ENCODE measurements at regions not wholly inside any gene's neighbourhood (a gene's known extent, or its start where the extent isn't known, plus 50 kb on each side); places are given as distances from the start of the nearest gene placed in this dataset.

DNA sequence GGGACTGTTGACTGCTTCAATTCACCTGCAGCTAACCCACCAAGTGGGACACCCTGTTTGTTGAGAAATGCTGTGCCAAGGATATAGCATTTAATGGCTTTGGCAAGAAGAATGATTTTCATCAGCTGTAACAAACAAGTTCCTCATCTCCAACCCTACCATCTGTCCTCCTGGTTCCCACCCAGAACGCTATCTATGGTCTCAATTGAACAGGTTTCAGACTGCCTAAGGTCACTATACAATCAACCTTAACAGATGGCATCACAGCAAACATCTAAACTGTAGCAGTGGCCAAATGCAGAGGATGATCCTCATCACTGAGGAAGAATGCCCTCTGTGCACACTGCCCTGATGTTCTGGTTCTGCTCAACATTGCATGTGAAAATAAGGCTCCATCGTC lies 546.2 kb upstream of the FOXG1 start:
- H3K36me3 ChIP-seq (ENCODE audit: low read depth, missing control alignments), result no peaks in the 10 kb centered on the region
- no peak overlapping the region for H3K27ac ChIP-seq
- no peaks in the 10 kb centered on the region for H3K4me1 ChIP-seq
- intact Hi-C loops (cut with DNase I; ENCODE audit: low total_unique reads), result no loop called here
- 68 to 79% methylated on average over 2 of the region's 2 CpGs for WGBS, 2 donors
- no peaks in the 10 kb centered on the region for H3K27me3 ChIP-seq
- no peak for TF ChIP-seq POLR2A (IDR thresholded peaks at IDR 0.05)
- TF ChIP-seq, protein P1, sequence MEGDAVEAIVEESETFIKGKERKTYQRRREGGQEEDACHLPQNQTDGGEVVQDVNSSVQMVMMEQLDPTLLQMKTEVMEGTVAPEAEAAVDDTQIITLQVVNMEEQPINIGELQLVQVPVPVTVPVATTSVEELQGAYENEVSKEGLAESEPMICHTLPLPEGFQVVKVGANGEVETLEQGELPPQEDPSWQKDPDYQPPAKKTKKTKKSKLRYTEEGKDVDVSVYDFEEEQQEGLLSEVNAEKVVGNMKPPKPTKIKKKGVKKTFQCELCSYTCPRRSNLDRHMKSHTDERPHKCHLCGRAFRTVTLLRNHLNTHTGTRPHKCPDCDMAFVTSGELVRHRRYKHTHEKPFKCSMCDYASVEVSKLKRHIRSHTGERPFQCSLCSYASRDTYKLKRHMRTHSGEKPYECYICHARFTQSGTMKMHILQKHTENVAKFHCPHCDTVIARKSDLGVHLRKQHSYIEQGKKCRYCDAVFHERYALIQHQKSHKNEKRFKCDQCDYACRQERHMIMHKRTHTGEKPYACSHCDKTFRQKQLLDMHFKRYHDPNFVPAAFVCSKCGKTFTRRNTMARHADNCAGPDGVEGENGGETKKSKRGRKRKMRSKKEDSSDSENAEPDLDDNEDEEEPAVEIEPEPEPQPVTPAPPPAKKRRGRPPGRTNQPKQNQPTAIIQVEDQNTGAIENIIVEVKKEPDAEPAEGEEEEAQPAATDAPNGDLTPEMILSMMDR (IDR thresholded peaks at IDR 0.05), result no peak
- DNase-seq, result no peak
- no peaks in the 10 kb centered on the region for H3K9me3 ChIP-seq
- H3K4me3 ChIP-seq, result no peak overlapping the region

DNA sequence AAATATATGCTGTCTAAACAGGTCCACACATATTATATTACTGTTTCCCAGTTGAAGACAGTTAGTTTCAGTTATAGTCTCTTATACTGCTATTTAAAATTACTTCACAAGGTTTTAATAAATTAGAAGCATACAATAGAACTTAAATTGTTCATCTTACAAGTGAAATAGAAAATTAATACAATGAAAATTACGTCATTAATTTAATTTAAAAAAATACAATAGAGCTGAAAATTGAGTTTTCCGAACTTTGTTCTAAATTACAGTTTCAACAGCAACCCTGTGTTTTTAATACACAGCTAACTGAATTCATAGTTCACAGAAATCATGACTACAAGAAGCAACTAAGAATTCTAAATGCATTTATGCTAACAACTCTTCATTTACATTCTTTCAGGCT lies 525.7 kb upstream of the FOXG1 start:
- 80 to 87% methylated on average over 2 of the region's 2 CpGs for WGBS, 2 donors

DNA sequence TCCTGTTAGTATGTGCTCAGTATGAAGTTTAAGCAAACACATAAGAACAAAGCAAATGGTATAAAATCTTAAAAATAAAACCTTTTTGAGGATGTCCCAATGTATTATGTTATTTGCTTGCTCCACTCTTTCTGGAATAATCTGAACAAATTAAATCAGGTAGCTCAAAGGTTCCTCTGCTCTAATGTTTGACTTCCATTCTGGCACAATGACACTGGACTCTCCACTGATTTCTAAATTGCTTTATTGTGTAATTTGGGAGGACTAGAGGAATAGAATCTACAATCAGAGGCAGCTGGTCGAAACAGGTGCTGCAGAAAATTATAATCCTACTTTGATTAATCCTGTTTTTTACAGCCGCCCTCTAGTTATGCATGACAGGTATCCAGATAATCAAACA lies 523.7 kb upstream of the FOXG1 start:
- TF ChIP-seq, protein P1 (IDR thresholded peaks at IDR 0.05), result no peak
- no peak for TF ChIP-seq POLR2A (IDR thresholded peaks at IDR 0.05)
- no peak overlapping the region for H3K4me3 ChIP-seq
- H3K9me3 ChIP-seq, result no peaks in the 10 kb centered on the region
- WGBS, 2 donors, result 80 to 85% methylated on average over 2 of the region's 2 CpGs
- H3K4me1 ChIP-seq, result no peaks in the 10 kb centered on the region
- DNase-seq, result no peak
- intact Hi-C loops (cut with DNase I; ENCODE audit: low total_unique reads), result no loop called here
- H3K27me3 ChIP-seq, result no peaks in the 10 kb centered on the region
- H3K27ac ChIP-seq, result no peak overlapping the region
- no peaks in the 10 kb centered on the region for H3K36me3 ChIP-seq (ENCODE audit: low read depth, missing control alignments)

More for the DNA sequence above, 525.7 kb upstream of the FOXG1 start:
- intact Hi-C loops (cut with DNase I; ENCODE audit: low total_unique reads), result no loop called here
- Histone ChIP-seq H3K27ac (no peak overlapping the region), H3K4me3 (no peak overlapping the region), H3K36me3 (ENCODE audit: low read depth, missing control alignments) (no peaks in the 10 kb centered on the region), H3K4me1 (no peaks in the 10 kb centered on the region), H3K9me3 (no peaks in the 10 kb centered on the region), H3K27me3 (no peaks in the 10 kb centered on the region)
- TF ChIP-seq, protein P1 (IDR thresholded peaks at IDR 0.05), result no peak
- TF ChIP-seq POLR2A (IDR thresholded peaks at IDR 0.05), result no peak
- DNase-seq, result no peak

DNA sequence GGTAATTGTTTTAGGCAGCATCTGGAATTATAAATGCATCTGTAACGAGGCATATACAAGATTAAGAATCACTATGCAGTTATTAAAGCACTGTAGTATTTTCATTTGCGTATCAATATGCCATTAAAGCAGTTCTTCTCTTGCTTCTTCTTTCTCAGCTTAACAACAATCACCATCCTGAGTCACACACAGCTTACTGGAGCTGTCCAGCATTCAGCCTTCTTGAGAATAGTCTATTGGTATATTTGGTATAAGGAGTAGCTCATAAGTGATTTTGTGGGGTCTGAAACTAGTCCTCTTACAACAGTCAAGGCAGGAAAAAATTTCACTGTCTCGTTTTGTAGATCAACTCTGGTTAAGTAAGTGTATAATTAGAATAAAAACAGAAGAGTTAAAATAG lies 523.0 kb upstream of the FOXG1 start:
- Histone ChIP-seq H3K4me1 (no peaks in the 10 kb centered on the region), H3K27me3 (no peaks in the 10 kb centered on the region), H3K36me3 (ENCODE audit: low read depth, missing control alignments) (no peaks in the 10 kb centered on the region), H3K27ac (no peak overlapping the region), H3K4me3 (no peak overlapping the region), H3K9me3 (no peaks in the 10 kb centered on the region)
- 62 to 65% methylated on average over 3 of the region's 3 CpGs for WGBS, 2 donors
- DNase-seq, result no peak
- no peak for TF ChIP-seq POLR2A (IDR thresholded peaks at IDR 0.05)
- TF ChIP-seq, protein P1 (IDR thresholded peaks at IDR 0.05), result no peak
- intact Hi-C loops (cut with DNase I; ENCODE audit: low total_unique reads), result no loop called here

GRCh38 chr14:28245216-28245615 lies 521.4 kb upstream of the FOXG1 start:
- intact Hi-C loops (cut with DNase I; ENCODE audit: low total_unique reads), result no loop called here
- no peaks in the 10 kb centered on the region for H3K9me3 ChIP-seq
- 54 to 82% methylated on average over 1 of the region's 1 CpG for WGBS, 2 donors
- H3K36me3 ChIP-seq (ENCODE audit: low read depth, missing control alignments), result no peaks in the 10 kb centered on the region
- H3K27me3 ChIP-seq, result no peaks in the 10 kb centered on the region
- DNase-seq, result no peak
- H3K27ac ChIP-seq, result no peak overlapping the region
- no peak overlapping the region for H3K4me3 ChIP-seq
- no peak for TF ChIP-seq POLR2A (IDR thresholded peaks at IDR 0.05)
- TF ChIP-seq, protein P1 (IDR thresholded peaks at IDR 0.05), result no peak
- no peaks in the 10 kb centered on the region for H3K4me1 ChIP-seq
